Stomach (tissue), 4 donors: ENCODE measurements at regions not wholly inside any gene's neighbourhood (a gene's known extent, or its start where the extent isn't known, plus 50 kb on each side); places are given as distances from the start of the nearest gene placed in this dataset.

ENCODE experiments used
- EP300 ChIP-seq: sonication (generic); formaldehyde crosslinking; IDR thresholded peaks from one replicate; pipeline ENCODE4 v1.6.1; 2017; ENCODE audit warnings: antibody characterized with exemption
- POLR2AphosphoS5 ChIP-seq, 3 donors: sonication (generic); formaldehyde crosslinking; IDR thresholded peaks; one replicate each; pipeline ENCODE4 v1.6.1; 2016; ENCODE audit warnings: antibody characterized with exemption in 3 of 3
- TF ChIP-seq, protein P1 (sequence below), 7 experiments: fragments of 450-650 bp in 4 of 7; fragments of 200-600 bp in 3 of 7; sonication (generic) in 3 of 7; IDR thresholded peaks; one replicate each; pipeline ENCODE4 v1.5.1; 2016 to 2019; ENCODE audit warnings: antibody characterized with exemption in 7 of 7, control low read depth in 2 of 7, mild to moderate bottlenecking in 1 of 7

GRCh38 chr12:30072824-30073223 lies 289.1 kb upstream of the TMTC1 start:
- TF ChIP-seq, protein P1, sequence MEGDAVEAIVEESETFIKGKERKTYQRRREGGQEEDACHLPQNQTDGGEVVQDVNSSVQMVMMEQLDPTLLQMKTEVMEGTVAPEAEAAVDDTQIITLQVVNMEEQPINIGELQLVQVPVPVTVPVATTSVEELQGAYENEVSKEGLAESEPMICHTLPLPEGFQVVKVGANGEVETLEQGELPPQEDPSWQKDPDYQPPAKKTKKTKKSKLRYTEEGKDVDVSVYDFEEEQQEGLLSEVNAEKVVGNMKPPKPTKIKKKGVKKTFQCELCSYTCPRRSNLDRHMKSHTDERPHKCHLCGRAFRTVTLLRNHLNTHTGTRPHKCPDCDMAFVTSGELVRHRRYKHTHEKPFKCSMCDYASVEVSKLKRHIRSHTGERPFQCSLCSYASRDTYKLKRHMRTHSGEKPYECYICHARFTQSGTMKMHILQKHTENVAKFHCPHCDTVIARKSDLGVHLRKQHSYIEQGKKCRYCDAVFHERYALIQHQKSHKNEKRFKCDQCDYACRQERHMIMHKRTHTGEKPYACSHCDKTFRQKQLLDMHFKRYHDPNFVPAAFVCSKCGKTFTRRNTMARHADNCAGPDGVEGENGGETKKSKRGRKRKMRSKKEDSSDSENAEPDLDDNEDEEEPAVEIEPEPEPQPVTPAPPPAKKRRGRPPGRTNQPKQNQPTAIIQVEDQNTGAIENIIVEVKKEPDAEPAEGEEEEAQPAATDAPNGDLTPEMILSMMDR (IDR thresholded peaks at IDR 0.05), result no peak
- TF ChIP-seq POLR2AphosphoS5 (IDR thresholded peaks at IDR 0.05) (no peak), EP300 (no peak)
